ENCODE measurements at regions not wholly inside any gene's neighbourhood (a gene's known extent, or its start where the extent isn't known, plus 50 kb on each side); places are given as distances from the start of the nearest gene placed in this dataset.

- peaks cover 18% of the 10 kb centered on the region for H3K4me1 Mint-ChIP-seq
- H3K9me3 Mint-ChIP-seq: peaks cover 7% of the 10 kb centered on the region
- H3K36me3 Mint-ChIP-seq (ENCODE audit: low read depth): no peaks in the 10 kb centered on the region
- peaks cover 6% of the 10 kb centered on the region for H3K27me3 Mint-ChIP-seq (ENCODE audit: low read depth, poor library complexity)
- no peak for DNase-seq
- H3K4me3 Mint-ChIP-seq: no peak overlapping the region
- TF ChIP-seq, protein P1, sequence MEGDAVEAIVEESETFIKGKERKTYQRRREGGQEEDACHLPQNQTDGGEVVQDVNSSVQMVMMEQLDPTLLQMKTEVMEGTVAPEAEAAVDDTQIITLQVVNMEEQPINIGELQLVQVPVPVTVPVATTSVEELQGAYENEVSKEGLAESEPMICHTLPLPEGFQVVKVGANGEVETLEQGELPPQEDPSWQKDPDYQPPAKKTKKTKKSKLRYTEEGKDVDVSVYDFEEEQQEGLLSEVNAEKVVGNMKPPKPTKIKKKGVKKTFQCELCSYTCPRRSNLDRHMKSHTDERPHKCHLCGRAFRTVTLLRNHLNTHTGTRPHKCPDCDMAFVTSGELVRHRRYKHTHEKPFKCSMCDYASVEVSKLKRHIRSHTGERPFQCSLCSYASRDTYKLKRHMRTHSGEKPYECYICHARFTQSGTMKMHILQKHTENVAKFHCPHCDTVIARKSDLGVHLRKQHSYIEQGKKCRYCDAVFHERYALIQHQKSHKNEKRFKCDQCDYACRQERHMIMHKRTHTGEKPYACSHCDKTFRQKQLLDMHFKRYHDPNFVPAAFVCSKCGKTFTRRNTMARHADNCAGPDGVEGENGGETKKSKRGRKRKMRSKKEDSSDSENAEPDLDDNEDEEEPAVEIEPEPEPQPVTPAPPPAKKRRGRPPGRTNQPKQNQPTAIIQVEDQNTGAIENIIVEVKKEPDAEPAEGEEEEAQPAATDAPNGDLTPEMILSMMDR (IDR thresholded peaks at IDR 0.05): no peak
- H3K27ac Mint-ChIP-seq: no peak overlapping the region
Observed at GRCh38 chr5:152288499-152288898, 116.6 kb downstream of the NMUR2 start.

DNA sequence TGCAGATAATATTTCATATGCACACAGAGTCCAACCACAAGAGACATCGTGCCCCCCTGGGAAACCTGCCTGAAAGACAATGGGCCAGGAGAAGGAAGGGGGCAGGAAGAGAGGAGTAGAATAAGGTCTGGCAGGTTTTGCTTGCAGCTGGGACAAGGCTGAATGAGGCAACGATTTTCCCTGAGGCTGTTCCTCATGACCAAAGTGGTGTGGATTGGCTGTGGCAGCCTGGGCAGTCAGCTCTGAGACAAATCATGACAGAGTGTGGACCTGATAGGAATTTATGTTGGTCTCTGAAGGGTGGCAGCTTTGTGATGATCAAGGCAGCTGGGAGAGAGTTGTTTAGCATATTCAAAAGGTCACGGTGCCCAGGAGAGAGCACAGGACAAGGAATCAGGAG lies 119.3 kb downstream of the NMUR2 start:
- Mint-ChIP-seq H3K9me3 (peaks cover 8% of the 10 kb centered on the region), H3K4me1 (peaks cover 18% of the 10 kb centered on the region), H3K27ac (no peak overlapping the region), H3K36me3 (ENCODE audit: low read depth) (no peaks in the 10 kb centered on the region), H3K4me3 (no peak overlapping the region), H3K27me3 (ENCODE audit: low read depth, poor library complexity) (no peaks in the 10 kb centered on the region)
- TF ChIP-seq, protein P1 (IDR thresholded peaks at IDR 0.05): no peak
- DNase-seq: no peak

GRCh38 chr5:152282331-152282730 lies 122.7 kb downstream of the NMUR2 start:
- Mint-ChIP-seq H3K27me3 (ENCODE audit: low read depth, poor library complexity) (no peaks in the 10 kb centered on the region), H3K4me1 (no peaks in the 10 kb centered on the region), H3K4me3 (no peak overlapping the region), H3K36me3 (ENCODE audit: low read depth) (no peaks in the 10 kb centered on the region), H3K9me3 (peaks cover 8% of the 10 kb centered on the region), H3K27ac (no peak overlapping the region)
- no peak for DNase-seq
- TF ChIP-seq, protein P1 (IDR thresholded peaks at IDR 0.05): no peak

- H3K27ac Mint-ChIP-seq: no peak overlapping the region
- H3K4me3 Mint-ChIP-seq: no peak overlapping the region
- no peaks in the 10 kb centered on the region for H3K4me1 Mint-ChIP-seq
- H3K27me3 Mint-ChIP-seq (ENCODE audit: low read depth, poor library complexity): no peaks in the 10 kb centered on the region
- TF ChIP-seq, protein P1 (IDR thresholded peaks at IDR 0.05): no peak
- H3K36me3 Mint-ChIP-seq (ENCODE audit: low read depth): no peaks in the 10 kb centered on the region
- H3K9me3 Mint-ChIP-seq: peaks cover 8% of the 10 kb centered on the region
- DNase-seq: no peak
Observed at GRCh38 chr5:152277936-152278335, 127.1 kb downstream of the NMUR2 start.

DNA sequence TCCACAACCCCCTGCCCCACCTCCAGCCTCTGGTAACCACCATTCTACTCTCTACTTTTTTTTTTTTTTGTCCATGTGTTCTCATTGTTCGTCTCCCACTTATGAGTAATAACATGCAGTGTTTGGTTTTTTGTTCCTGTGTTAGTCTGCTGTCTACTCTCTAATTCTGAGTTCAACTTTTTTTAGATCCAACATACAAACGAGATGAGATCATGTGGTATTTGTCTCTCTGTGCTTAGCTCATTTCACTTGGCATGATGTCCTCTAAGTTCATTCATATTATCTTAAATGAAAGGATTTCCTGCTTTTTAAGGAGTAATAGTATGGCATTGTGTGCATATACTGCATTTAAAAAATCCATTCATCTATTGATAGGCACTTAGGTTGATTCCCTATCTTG lies 130.9 kb downstream of the NMUR2 start:
- TF ChIP-seq, protein P1 (IDR thresholded peaks at IDR 0.05): no peak
- DNase-seq: no peak

GRCh38 chr5:152271420-152271819 lies 133.7 kb downstream of the NMUR2 start:
- no peaks in the 10 kb centered on the region for H3K36me3 Mint-ChIP-seq (ENCODE audit: low read depth)
- H3K4me1 Mint-ChIP-seq: peaks cover 5% of the 10 kb centered on the region
- DNase-seq: peak; percentile 9
- H3K27ac Mint-ChIP-seq: peak overlapping the region; percentile 36
- H3K4me3 Mint-ChIP-seq: no peak overlapping the region
- peaks cover 5% of the 10 kb centered on the region for H3K27me3 Mint-ChIP-seq (ENCODE audit: low read depth, poor library complexity)
- TF ChIP-seq, protein P1 (IDR thresholded peaks at IDR 0.05): peak; percentile 32
- no peaks in the 10 kb centered on the region for H3K9me3 Mint-ChIP-seq

More for the DNA sequence above, 130.9 kb downstream of the NMUR2 start:
- Mint-ChIP-seq H3K27me3 (ENCODE audit: low read depth, poor library complexity) (peaks cover 5% of the 10 kb centered on the region), H3K36me3 (ENCODE audit: low read depth) (no peaks in the 10 kb centered on the region), H3K9me3 (no peaks in the 10 kb centered on the region), H3K4me1 (peaks cover 5% of the 10 kb centered on the region), H3K4me3 (no peak overlapping the region), H3K27ac (no peak overlapping the region)
